Endothelial cell of umbilical vein (primary cell): ENCODE measurements at regions not wholly inside any gene's neighbourhood (a gene's known extent, or its start where the extent isn't known, plus 50 kb on each side); places are given as distances from the start of the nearest gene placed in this dataset.

Experiments
- BruUV-seq: library from RNA; stranded (reverse); fragments of 400-500 nt; replicated peaks from 2 replicates; lab custom pipeline; 2021; lab: Mats Ljungman, UMichigan
- CTCF ChIA-PET: fragments of 300-600, 350-600 bp; sonication (Branson Sonifier 250); formaldehyde crosslinking; loops from one replicate; lab custom pipeline; 2021; ENCODE audit warnings: antibody characterized with exemption, inconsistent platforms; lab: Charles Lee
- POLR2A ChIA-PET: fragments of 300-600, 350-600 bp; sonication (Branson Sonifier 250); formaldehyde crosslinking; loops from one replicate; lab custom pipeline; 2021; ENCODE audit warnings: antibody characterized with exemption, inconsistent platforms; lab: Charles Lee
- DNase-seq: peaks from one replicate; pipeline ENCODE4 v3.0.0-alpha.2; 2011; ENCODE audit warnings: low read depth, low spot score
- FAIRE-seq: peaks from 2 replicates; lab custom pipeline; 2011; peaks lifted over from hg19 to GRCh38; lab: Jason Lieb, UNC
- H2AFZ ChIP-seq: 2 replicates; pipeline ENCODE4 v1.6.0; 2012; ENCODE audit warnings: low read depth, low read length, control low read depth, inconsistent platforms
- H3K27ac ChIP-seq: 2 replicates; pipeline ENCODE4 v1.5.1; 2011; ENCODE audit warnings: low read depth, mild to moderate bottlenecking, control low read depth, low read length, moderate library complexity; ENCODE audit not compliant: insufficient read depth
- H3K27me3 ChIP-seq, 2 experiments: 2 replicates each; pipeline versions ENCODE4 v1.6.0 to v1.6.1; 2011; ENCODE audit warnings: low read length in 2 of 2, mixed read lengths in 1 of 2; ENCODE audit not compliant: control insufficient read depth in 2 of 2, insufficient read depth in 2 of 2
- H3K36me3 ChIP-seq, 2 experiments: 2 replicates in 1 of 2; 3 replicates in 1 of 2; pipeline ENCODE4 v1.5.1; 2011; ENCODE audit warnings: low read length in 2 of 2, mild to moderate bottlenecking in 1 of 2, moderate library complexity in 1 of 2; ENCODE audit not compliant: control insufficient read depth in 2 of 2, insufficient read depth in 2 of 2; ENCODE audit errors: extremely low read depth in 1 of 2
- H3K4me1 ChIP-seq: 3 replicates; pipeline ENCODE4 v1.5.1; 2011; ENCODE audit warnings: mild to moderate bottlenecking, low read length; ENCODE audit not compliant: control insufficient read depth, insufficient read depth; ENCODE audit errors: extremely low read depth
- H3K4me2 ChIP-seq: 2 replicates; pipeline ENCODE4 v1.6.1; 2011; ENCODE audit warnings: low read length, control low read depth, mixed read lengths; ENCODE audit not compliant: insufficient read depth
- H3K4me3 ChIP-seq, 3 experiments: fragments of 200-600 bp in 1 of 3; sonication (generic), shearing (Covaris generic) in 1 of 3; replicated peaks in 1 of 3; 2 replicates each; pipeline ENCODE4 v1.5.1; 2011 to 2016; ENCODE audit warnings: control low read depth in 3 of 3, low read length in 3 of 3, mild to moderate bottlenecking in 2 of 3, inconsistent platforms in 1 of 3, low read depth in 1 of 3, moderate library complexity in 1 of 3; ENCODE audit not compliant: insufficient read depth in 1 of 3
- H3K79me2 ChIP-seq: 2 replicates; pipeline ENCODE4 v1.6.0; 2012; ENCODE audit warnings: low read length, inconsistent platforms; ENCODE audit not compliant: control insufficient read depth, insufficient read depth
- H3K9ac ChIP-seq: replicated peaks from 2 replicates; pipeline ENCODE3; 2011; ENCODE audit warnings: low read length, control low read depth; ENCODE audit not compliant: insufficient read depth; ENCODE audit errors: extremely low read depth
- H3K9me1 ChIP-seq: replicated peaks from 3 replicates; pipeline ENCODE4 v1.6.0; 2011; ENCODE audit warnings: mild to moderate bottlenecking, low read length; ENCODE audit not compliant: control insufficient read depth, insufficient read depth; ENCODE audit errors: extremely low read depth
- H3K9me3 ChIP-seq: replicated peaks from 2 replicates; pipeline ENCODE4 v1.5.1; 2012; ENCODE audit warnings: low read length, inconsistent platforms; ENCODE audit not compliant: control insufficient read depth, insufficient read depth
- H4K20me1 ChIP-seq: replicated peaks from 2 replicates; pipeline ENCODE3; 2011; ENCODE audit warnings: mild to moderate bottlenecking, low read length; ENCODE audit not compliant: control insufficient read depth, insufficient read depth; ENCODE audit errors: extremely low read depth
- EZH2 ChIP-seq: IDR thresholded peaks from 2 replicates; pipeline ENCODE4 v1.6.1; 2012; ENCODE audit warnings: borderline replicate concordance, low read depth, mild to moderate bottlenecking, moderate library complexity, low read length, inconsistent platforms; ENCODE audit not compliant: severe bottlenecking
- FOS ChIP-seq: IDR thresholded peaks from 2 replicates; pipeline ENCODE4 v1.6.1; 2011; ENCODE audit warnings: mild to moderate bottlenecking, low read length, moderate library complexity, borderline replicate concordance; ENCODE audit not compliant: insufficient read depth
- GATA2 ChIP-seq: IDR thresholded peaks from 2 replicates; pipeline ENCODE4 v1.7.0; 2011; ENCODE audit warnings: low read depth, mild to moderate bottlenecking, moderate library complexity, mixed read lengths, low read length; ENCODE audit not compliant: insufficient read length, insufficient read depth
- JUN ChIP-seq: IDR thresholded peaks from 2 replicates; pipeline ENCODE4 v1.6.1; 2011; ENCODE audit warnings: borderline replicate concordance, low read depth; ENCODE audit not compliant: insufficient read length, insufficient read depth
- MYC ChIP-seq: IDR thresholded peaks from one replicate; pipeline ENCODE4 v1.6.1; 2011; ENCODE audit warnings: mild to moderate bottlenecking, low read depth, low read length
- POLR2A ChIP-seq: IDR thresholded peaks from 2 replicates; pipeline ENCODE4 v1.6.1; 2012; ENCODE audit warnings: low read depth, mild to moderate bottlenecking, control low read depth, low read length
- POLR2AphosphoS5 ChIP-seq: IDR thresholded peaks from 2 replicates; pipeline ENCODE4 v1.6.1; 2012; ENCODE audit warnings: low read depth, mild to moderate bottlenecking, control low read depth, low read length, moderate library complexity; ENCODE audit not compliant: insufficient read depth
- dilution Hi-C: fragments of 300-500 bp; cut with MboI; formaldehyde crosslinking; loops from one replicate; pipeline ENCODE4 v1.15.0; 2019; ENCODE audit warnings: low sequenced_read_pairs; ENCODE audit not compliant: extremely low pct_ligation_motif_present
- intact Hi-C: fragments of 100-400 bp; cut with micrococcal nuclease; formaldehyde crosslinking; loops from one replicate; pipeline ENCODE4 v1.10.0; 2022
- TF ChIP-seq, protein P1 (sequence below): IDR thresholded peaks from 2 replicates; pipeline ENCODE4 v1.6.1; 2011; ENCODE audit not compliant: insufficient read depth, insufficient read length

DNA sequence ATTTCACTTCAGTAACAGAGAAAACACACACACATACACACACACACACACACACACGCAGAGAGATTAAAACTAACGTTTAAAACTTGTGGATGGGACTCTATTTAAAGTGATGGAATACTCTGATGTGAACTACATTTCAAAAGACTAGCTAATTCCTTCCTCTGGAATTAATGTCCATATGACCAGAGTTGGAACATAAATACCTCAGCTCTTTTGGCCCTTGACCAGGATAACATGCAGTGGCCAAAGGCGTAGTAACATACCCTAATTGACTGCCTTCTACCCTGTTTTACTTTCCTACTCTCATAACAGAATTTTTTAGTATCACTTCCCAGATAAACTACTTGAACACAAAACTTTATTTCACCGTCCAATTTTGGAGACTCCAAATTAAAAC, 671.3 kb upstream of the CHAC2 start:
- no peak overlapping the region for H3K27ac ChIP-seq
- dilution Hi-C loops: no loop called here
- TF ChIP-seq JUN (no peak), POLR2A (no peak), POLR2AphosphoS5 (no peak), MYC (no peak), FOS (no peak)
- TF ChIP-seq, protein P1, sequence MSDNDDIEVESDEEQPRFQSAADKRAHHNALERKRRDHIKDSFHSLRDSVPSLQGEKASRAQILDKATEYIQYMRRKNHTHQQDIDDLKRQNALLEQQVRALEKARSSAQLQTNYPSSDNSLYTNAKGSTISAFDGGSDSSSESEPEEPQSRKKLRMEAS: no peak
- no peaks in the 10 kb centered on the region for H3K79me2 ChIP-seq
- no peak overlapping the region for H3K4me3 ChIP-seq
- no peaks in the 10 kb centered on the region for H3K9me3 ChIP-seq
- no peaks in the 10 kb centered on the region for H3K9me1 ChIP-seq
- FAIRE-seq: no peak
- POLR2A ChIA-PET: no interaction called here
- no peaks in the 10 kb centered on the region for H3K36me3 ChIP-seq
- H3K4me1 ChIP-seq: no peaks in the 10 kb centered on the region
- CTCF ChIA-PET: no interaction called here
- intact Hi-C loops: no loop called here
- H4K20me1 ChIP-seq: no peaks in the 10 kb centered on the region
- no peak overlapping the region for H3K4me2 ChIP-seq
- BruUV-seq: no TSS peak
- H2AFZ ChIP-seq: no peak overlapping the region
- DNase-seq: no peak
- H3K27me3 ChIP-seq: no peaks in the 10 kb centered on the region
- no peak overlapping the region for H3K9ac ChIP-seq

DNA sequence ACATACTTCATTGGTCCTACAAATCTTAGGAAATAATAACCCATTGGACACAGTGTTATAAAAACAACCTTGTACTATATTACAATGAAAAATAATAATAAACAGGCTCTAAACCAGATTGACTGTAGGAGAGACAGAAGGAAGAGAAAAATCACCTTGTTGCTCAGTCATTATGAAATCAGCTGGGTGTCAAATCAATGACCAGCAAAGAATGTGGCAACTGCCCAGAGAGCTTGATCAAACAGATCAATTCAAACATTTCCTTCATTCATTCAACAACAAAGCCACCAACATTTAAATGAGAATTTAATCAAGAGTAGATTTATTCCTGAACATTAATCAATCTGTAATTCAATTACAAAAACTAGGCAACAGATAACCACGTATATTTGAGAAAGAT, 671.9 kb upstream of the CHAC2 start:
- Histone ChIP-seq H3K9me1 (no peaks in the 10 kb centered on the region), H3K9me3 (no peaks in the 10 kb centered on the region), H3K36me3 (no peaks in the 10 kb centered on the region), H3K4me1 (no peaks in the 10 kb centered on the region), H3K4me2 (no peak overlapping the region), H4K20me1 (no peaks in the 10 kb centered on the region), H3K27me3 (no peaks in the 10 kb centered on the region), H3K4me3 (no peak overlapping the region), H3K79me2 (no peaks in the 10 kb centered on the region), H3K27ac (no peak overlapping the region), H2AFZ (no peak overlapping the region), H3K9ac (no peak overlapping the region)
- POLR2A ChIA-PET: no interaction called here
- TF ChIP-seq GATA2 (no peak), POLR2AphosphoS5 (no peak), MYC (no peak), EZH2 (no peak)
- TF ChIP-seq, protein P1: no peak
- intact Hi-C loops: no loop called here
- FAIRE-seq: no peak
- DNase-seq: no peak
- CTCF ChIA-PET: no interaction called here
- no TSS peak for BruUV-seq
- dilution Hi-C loops: no loop called here
